HCT116 (cell line): ENCODE measurements at regions not wholly inside any gene's neighbourhood (a gene's known extent, or its start where the extent isn't known, plus 50 kb on each side); places are given as distances from the start of the nearest gene placed in this dataset.

Experiments
- ATAC-seq: fragments of 200-7000 bp; cut with Tn5 transposase; 2 replicates; pipeline ENCODE4 v1.9.1; 2020; ENCODE audit warnings: mild to moderate bottlenecking, moderate library complexity
- BruUV-seq: library from RNA; stranded (reverse); fragments of 400-500 nt; replicated peaks from 2 replicates; lab custom pipeline; 2021; lab: Mats Ljungman, UMichigan
- CTCF ChIA-PET: fragments of 300-600 bp; sonication (Branson Sonifier 250); formaldehyde crosslinking; loops from one replicate; lab custom pipeline; 2021; ENCODE audit warnings: antibody characterized with exemption; lab: Charles Lee
- POLR2A ChIA-PET: fragments of 300-600, 350-600 bp; sonication (Branson Sonifier 250); formaldehyde crosslinking; loops from one replicate; lab custom pipeline; 2021; ENCODE audit warnings: antibody characterized with exemption; lab: Charles Lee
- RAD21 ChIA-PET, 2 experiments: fragments of 300-600 bp; sonication (Branson Sonifier 250); formaldehyde crosslinking; loops; one replicate each; lab custom pipeline; 2023; ENCODE audit warnings: low total read pairs in 2 of 2; ENCODE audit not compliant: uncharacterized antibody in 2 of 2, unreplicated experiment in 2 of 2, low non-redundant PET in 1 of 2; lab: Charles Lee
- DNase-seq: peaks from one replicate; pipeline ENCODE4 v3.0.0-alpha.2; 2010; ENCODE audit warnings: low read depth, low spot score
- H2AFZ ChIP-seq: fragments of 200-600 bp; shearing (Covaris generic), sonication (generic); 2 replicates; pipeline ENCODE4 v1.6.1; 2017; ENCODE audit warnings: low read depth, mixed run types, mixed read lengths, antibody characterized with exemption, low read length; ENCODE audit not compliant: poor library complexity, severe bottlenecking
- H3K27ac ChIP-seq: 2 replicates; pipeline ENCODE4 v1.5.1; 2012; ENCODE audit warnings: low read depth, low read length
- H3K27me3 ChIP-seq: fragments of 200-600 bp; sonication (generic); 2 replicates; pipeline ENCODE4 v1.6.1; 2016; ENCODE audit warnings: mixed run types, low read length, mixed read lengths; ENCODE audit not compliant: insufficient read depth
- H3K36me3 ChIP-seq, 2 experiments: fragments of 200-500 bp in 1 of 2; fragments of 200-600 bp in 1 of 2; sonication (Bioruptor generic) in 1 of 2; sonication (generic) in 1 of 2; 2 replicates each; pipeline versions ENCODE4 v1.5.1 to v1.6.1; 2014 to 2016; ENCODE audit warnings: low read length in 2 of 2, inconsistent platforms in 1 of 2, mixed read lengths in 1 of 2, mixed run types in 1 of 2; ENCODE audit not compliant: insufficient read depth in 2 of 2, control insufficient read depth in 1 of 2
- H3K4me1 ChIP-seq, 2 experiments: fragments of 200-600 bp in 1 of 2; sonication (generic) in 1 of 2; 2 replicates each; pipeline versions ENCODE4 v1.5.1 to v1.6.1; 2012 to 2017; ENCODE audit warnings: low read length in 2 of 2, inconsistent platforms in 1 of 2, mild to moderate bottlenecking in 1 of 2, mixed read lengths in 1 of 2, mixed run types in 1 of 2, moderate library complexity in 1 of 2; ENCODE audit not compliant: insufficient read depth in 2 of 2, control insufficient read depth in 1 of 2
- H3K4me2 ChIP-seq: fragments of 200-600 bp; sonication (generic); 2 replicates; pipeline ENCODE4 v1.6.1; 2017; ENCODE audit warnings: mixed run types, low read length, mixed read lengths
- H3K4me3 ChIP-seq, 2 experiments: fragments of 200-600 bp in 1 of 2; sonication (generic) in 1 of 2; replicated peaks in 1 of 2; 2 replicates each; pipeline ENCODE4 v1.5.1; 2011 to 2016; ENCODE audit warnings: low read length in 2 of 2, control low read depth in 1 of 2, low read depth in 1 of 2, mild to moderate bottlenecking in 1 of 2, mixed read lengths in 1 of 2, mixed run types in 1 of 2
- H3K79me2 ChIP-seq: fragments of 200-600 bp; sonication (generic); 2 replicates; pipeline ENCODE4 v1.6.1; 2017; ENCODE audit warnings: mild to moderate bottlenecking, mixed run types, low read length, moderate library complexity, mixed read lengths; ENCODE audit not compliant: insufficient read depth
- H3K9ac ChIP-seq: fragments of 200-600 bp; sonication (generic); 2 replicates; pipeline ENCODE4 v1.6.1; 2016; ENCODE audit warnings: low read length, mixed read lengths
- H3K9me2 ChIP-seq: fragments of 200-600 bp; sonication (generic), shearing (Covaris generic); 2 replicates; pipeline ENCODE4 v1.6.1; 2017; ENCODE audit warnings: mixed run types, mild to moderate bottlenecking, moderate library complexity; ENCODE audit not compliant: insufficient read depth
- H3K9me3 ChIP-seq, 2 experiments: fragments of 200-500 bp in 1 of 2; fragments of 200-600 bp in 1 of 2; sonication (Bioruptor generic) in 1 of 2; sonication (generic) in 1 of 2; 2 replicates each; pipeline ENCODE4 v1.6.1; 2014 to 2017; ENCODE audit warnings: low read length in 2 of 2, mixed read lengths in 2 of 2, inconsistent platforms in 1 of 2, low read depth in 1 of 2, mild to moderate bottlenecking in 1 of 2, mixed run types in 1 of 2, moderate library complexity in 1 of 2; ENCODE audit not compliant: control insufficient read depth in 1 of 2, insufficient read depth in 1 of 2
- H4K20me1 ChIP-seq: fragments of 200-600 bp; sonication (generic), shearing (Covaris generic); 2 replicates; pipeline ENCODE4 v1.6.1; 2017; ENCODE audit warnings: mixed run types, mild to moderate bottlenecking, moderate library complexity; ENCODE audit not compliant: insufficient read depth
- CBX3 ChIP-seq: IDR thresholded peaks from 2 replicates; pipeline ENCODE4 v1.6.1; 2012; ENCODE audit warnings: low read depth
- CEBPB ChIP-seq: IDR thresholded peaks from 2 replicates; pipeline ENCODE4 v1.6.1; 2012; ENCODE audit warnings: low read depth
- EGR1 ChIP-seq: IDR thresholded peaks from 2 replicates; pipeline ENCODE4 v1.6.1; 2012; ENCODE audit warnings: low read depth
- ELF1 ChIP-seq: IDR thresholded peaks from 2 replicates; pipeline ENCODE4 v1.6.1; 2012; ENCODE audit warnings: low read depth, borderline replicate concordance
- FOSL1 ChIP-seq: IDR thresholded peaks from 2 replicates; pipeline ENCODE4 v1.6.1; 2012; ENCODE audit warnings: low read depth
- POLR2A ChIP-seq: IDR thresholded peaks from 2 replicates; pipeline ENCODE4 v1.7.0; 2011; ENCODE audit warnings: borderline replicate concordance; ENCODE audit not compliant: insufficient read depth, insufficient read length; ENCODE audit errors: extremely low read depth
- POLR2AphosphoS5 ChIP-seq: IDR thresholded peaks from 2 replicates; pipeline ENCODE4 v1.6.1; 2011; ENCODE audit warnings: mild to moderate bottlenecking, low read depth, low read length, moderate library complexity
- RAD21 ChIP-seq: IDR thresholded peaks from 2 replicates; pipeline ENCODE4 v1.6.1; 2012; ENCODE audit warnings: low read depth, mild to moderate bottlenecking
- SIN3A ChIP-seq: IDR thresholded peaks from 2 replicates; pipeline ENCODE4 v1.6.1; 2012; ENCODE audit warnings: low read depth
- YY1 ChIP-seq: IDR thresholded peaks from 2 replicates; pipeline ENCODE4 v1.6.1; 2011; ENCODE audit warnings: low read length, low read depth, moderate library complexity, mild to moderate bottlenecking; ENCODE audit not compliant: insufficient replicate concordance; ENCODE audit errors: extremely low read depth
- ZFX ChIP-seq: fragments of 450-650 bp; IDR thresholded peaks from 2 replicates; pipeline ENCODE4 v1.6.1; 2017
- intact Hi-C: fragments of 100-400 bp; cut with micrococcal nuclease; formaldehyde crosslinking; loops from 2 replicates; pipeline ENCODE4 v1.10.0; 2022
- TF ChIP-seq, protein P1 (sequence below): IDR thresholded peaks from 2 replicates; pipeline ENCODE4 v1.6.1; 2012; ENCODE audit warnings: low read depth
- TF ChIP-seq, protein P2 (sequence below): IDR thresholded peaks from 2 replicates; pipeline ENCODE4 v1.6.1; 2012
- TF ChIP-seq, protein P3 (sequence below): IDR thresholded peaks from 2 replicates; pipeline ENCODE4 v1.6.1; 2012

DNA sequence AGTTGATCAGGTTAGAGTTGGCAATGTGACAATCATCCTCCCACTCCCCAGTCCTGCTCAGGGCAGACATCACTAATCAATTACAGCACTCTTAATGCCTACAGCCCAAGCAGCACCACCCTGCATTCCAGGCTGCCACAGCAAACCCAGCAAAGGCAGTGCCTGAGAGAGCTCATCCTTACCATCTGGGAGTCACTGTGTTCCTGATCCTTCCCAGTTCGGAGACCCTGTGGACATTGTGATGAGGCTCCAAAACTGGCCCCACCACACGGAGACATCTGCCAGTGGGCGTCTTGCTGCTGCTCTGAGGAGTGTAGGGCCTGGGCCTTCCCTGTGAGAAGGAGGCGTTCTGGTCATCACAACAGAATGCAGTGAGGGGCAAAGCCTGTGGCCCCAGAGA lies 216.5 kb upstream of the CST7 start:
- intact Hi-C loops, result no loop called here
- ATAC-seq (no peak), DNase-seq (no peak)
- no peaks in the 10 kb centered on the region for H3K4me1 ChIP-seq
- no peak overlapping the region for H3K9ac ChIP-seq
- no TSS peak for BruUV-seq
- RAD21 ChIA-PET, result no interaction called here
- no peaks in the 10 kb centered on the region for H3K9me2 ChIP-seq
- no peak for TF ChIP-seq CBX3
- no peak for TF ChIP-seq POLR2A
- TF ChIP-seq CEBPB, result no peak
- TF ChIP-seq EGR1, result no peak
- TF ChIP-seq, protein P1, sequence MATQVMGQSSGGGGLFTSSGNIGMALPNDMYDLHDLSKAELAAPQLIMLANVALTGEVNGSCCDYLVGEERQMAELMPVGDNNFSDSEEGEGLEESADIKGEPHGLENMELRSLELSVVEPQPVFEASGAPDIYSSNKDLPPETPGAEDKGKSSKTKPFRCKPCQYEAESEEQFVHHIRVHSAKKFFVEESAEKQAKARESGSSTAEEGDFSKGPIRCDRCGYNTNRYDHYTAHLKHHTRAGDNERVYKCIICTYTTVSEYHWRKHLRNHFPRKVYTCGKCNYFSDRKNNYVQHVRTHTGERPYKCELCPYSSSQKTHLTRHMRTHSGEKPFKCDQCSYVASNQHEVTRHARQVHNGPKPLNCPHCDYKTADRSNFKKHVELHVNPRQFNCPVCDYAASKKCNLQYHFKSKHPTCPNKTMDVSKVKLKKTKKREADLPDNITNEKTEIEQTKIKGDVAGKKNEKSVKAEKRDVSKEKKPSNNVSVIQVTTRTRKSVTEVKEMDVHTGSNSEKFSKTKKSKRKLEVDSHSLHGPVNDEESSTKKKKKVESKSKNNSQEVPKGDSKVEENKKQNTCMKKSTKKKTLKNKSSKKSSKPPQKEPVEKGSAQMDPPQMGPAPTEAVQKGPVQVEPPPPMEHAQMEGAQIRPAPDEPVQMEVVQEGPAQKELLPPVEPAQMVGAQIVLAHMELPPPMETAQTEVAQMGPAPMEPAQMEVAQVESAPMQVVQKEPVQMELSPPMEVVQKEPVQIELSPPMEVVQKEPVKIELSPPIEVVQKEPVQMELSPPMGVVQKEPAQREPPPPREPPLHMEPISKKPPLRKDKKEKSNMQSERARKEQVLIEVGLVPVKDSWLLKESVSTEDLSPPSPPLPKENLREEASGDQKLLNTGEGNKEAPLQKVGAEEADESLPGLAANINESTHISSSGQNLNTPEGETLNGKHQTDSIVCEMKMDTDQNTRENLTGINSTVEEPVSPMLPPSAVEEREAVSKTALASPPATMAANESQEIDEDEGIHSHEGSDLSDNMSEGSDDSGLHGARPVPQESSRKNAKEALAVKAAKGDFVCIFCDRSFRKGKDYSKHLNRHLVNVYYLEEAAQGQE, result no peak
- TF ChIP-seq SIN3A, result no peak
- TF ChIP-seq, protein P2, sequence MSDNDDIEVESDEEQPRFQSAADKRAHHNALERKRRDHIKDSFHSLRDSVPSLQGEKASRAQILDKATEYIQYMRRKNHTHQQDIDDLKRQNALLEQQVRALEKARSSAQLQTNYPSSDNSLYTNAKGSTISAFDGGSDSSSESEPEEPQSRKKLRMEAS, result no peak
- TF ChIP-seq YY1, result no peak
- no peak overlapping the region for H3K27ac ChIP-seq
- no peak overlapping the region for H3K4me2 ChIP-seq
- no peaks in the 10 kb centered on the region for H3K79me2 ChIP-seq
- no peak overlapping the region for H2AFZ ChIP-seq
- H3K27me3 ChIP-seq, result peaks cover 14% of the 10 kb centered on the region; the same call in 1 of the 2 replicates
- no peaks in the 10 kb centered on the region for H3K9me3 ChIP-seq
- no peak overlapping the region for H3K4me3 ChIP-seq
- CTCF ChIA-PET, result no interaction called here
- no peaks in the 10 kb centered on the region for H4K20me1 ChIP-seq
- no peaks in the 10 kb centered on the region for H3K36me3 ChIP-seq
- POLR2A ChIA-PET, result no interaction called here

DNA sequence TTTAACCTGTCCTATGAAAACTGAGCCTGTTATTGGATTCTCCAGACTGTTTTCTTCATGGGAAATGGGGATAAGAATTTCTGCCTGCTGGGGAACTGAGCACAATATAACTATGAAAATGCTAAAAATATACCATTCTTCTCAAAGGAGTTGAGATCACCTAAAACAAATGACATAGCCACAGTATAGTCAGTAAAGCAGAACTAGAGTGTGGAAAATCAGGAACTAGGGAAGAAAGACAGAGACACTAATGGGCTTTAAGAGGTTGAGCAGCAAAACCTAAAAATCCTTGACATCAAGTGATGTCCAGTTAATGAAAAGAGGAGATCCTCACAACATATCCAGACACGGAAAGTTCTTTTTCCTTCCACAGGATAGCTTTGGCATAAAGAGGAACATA lies 215.7 kb upstream of the CST7 start:
- Histone ChIP-seq H3K9me3 (no peaks in the 10 kb centered on the region), H3K27me3 (peaks cover 14% of the 10 kb centered on the region; the same call in 1 of the 2 replicates)
- RAD21 ChIA-PET, result no interaction called here
- no peak for TF ChIP-seq POLR2AphosphoS5
- TF ChIP-seq POLR2A, result no peak
- no peak for TF ChIP-seq EGR1
- no peak for TF ChIP-seq RAD21
- TF ChIP-seq, protein P2, result no peak
- no peak for TF ChIP-seq ELF1
- no peak for TF ChIP-seq FOSL1
- TF ChIP-seq, protein P3, sequence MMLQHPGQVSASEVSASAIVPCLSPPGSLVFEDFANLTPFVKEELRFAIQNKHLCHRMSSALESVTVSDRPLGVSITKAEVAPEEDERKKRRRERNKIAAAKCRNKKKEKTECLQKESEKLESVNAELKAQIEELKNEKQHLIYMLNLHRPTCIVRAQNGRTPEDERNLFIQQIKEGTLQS, result no peak
- TF ChIP-seq ZFX, result no peak
- no peak for TF ChIP-seq CBX3
- TF ChIP-seq, all 23 proteins: peak for 0
- H3K27ac ChIP-seq, result no peak overlapping the region
- H3K9ac ChIP-seq, result no peak overlapping the region
- intact Hi-C loops, result no loop called here
- H2AFZ ChIP-seq, result no peak overlapping the region
- POLR2A ChIA-PET, result no interaction called here
- DNase-seq (no peak), ATAC-seq (no peak)
- H3K4me3 ChIP-seq, result no peak overlapping the region
- no peaks in the 10 kb centered on the region for H3K9me2 ChIP-seq
- H3K79me2 ChIP-seq, result no peaks in the 10 kb centered on the region
- no peaks in the 10 kb centered on the region for H3K4me1 ChIP-seq
- H4K20me1 ChIP-seq, result no peaks in the 10 kb centered on the region
- BruUV-seq, result no TSS peak
- no peak overlapping the region for H3K4me2 ChIP-seq
- CTCF ChIA-PET, result no interaction called here
- H3K36me3 ChIP-seq, result no peaks in the 10 kb centered on the region
